HCT116 (cell line): ENCODE measurements at regions not wholly inside any gene's neighbourhood (a gene's known extent, or its start where the extent isn't known, plus 50 kb on each side); places are given as distances from the start of the nearest gene placed in this dataset.

Source experiments
- ATAC-seq: fragments of 200-7000 bp; cut with Tn5 transposase; 2 replicates; pipeline ENCODE4 v1.9.1; 2020; ENCODE audit warnings: mild to moderate bottlenecking, moderate library complexity
- BruUV-seq: library from RNA; stranded (reverse); fragments of 400-500 nt; replicated peaks from 2 replicates; lab custom pipeline; 2021; lab: Mats Ljungman, UMichigan
- CTCF ChIA-PET: fragments of 300-600 bp; sonication (Branson Sonifier 250); formaldehyde crosslinking; loops from one replicate; lab custom pipeline; 2021; ENCODE audit warnings: antibody characterized with exemption; lab: Charles Lee
- POLR2A ChIA-PET: fragments of 300-600, 350-600 bp; sonication (Branson Sonifier 250); formaldehyde crosslinking; loops from one replicate; lab custom pipeline; 2021; ENCODE audit warnings: antibody characterized with exemption; lab: Charles Lee
- RAD21 ChIA-PET, 2 experiments: fragments of 300-600 bp; sonication (Branson Sonifier 250); formaldehyde crosslinking; loops; one replicate each; lab custom pipeline; 2023; ENCODE audit warnings: low total read pairs in 2 of 2; ENCODE audit not compliant: uncharacterized antibody in 2 of 2, unreplicated experiment in 2 of 2, low non-redundant PET in 1 of 2; lab: Charles Lee
- DNase-seq: peaks from one replicate; pipeline ENCODE4 v3.0.0-alpha.2; 2010; ENCODE audit warnings: low read depth, low spot score
- H2AFZ ChIP-seq: fragments of 200-600 bp; shearing (Covaris generic), sonication (generic); 2 replicates; pipeline ENCODE4 v1.6.1; 2017; ENCODE audit warnings: low read depth, mixed run types, mixed read lengths, antibody characterized with exemption, low read length; ENCODE audit not compliant: poor library complexity, severe bottlenecking
- H3K27ac ChIP-seq: 2 replicates; pipeline ENCODE4 v1.5.1; 2012; ENCODE audit warnings: low read depth, low read length
- H3K27me3 ChIP-seq: fragments of 200-600 bp; sonication (generic); 2 replicates; pipeline ENCODE4 v1.6.1; 2016; ENCODE audit warnings: mixed run types, low read length, mixed read lengths; ENCODE audit not compliant: insufficient read depth
- H3K36me3 ChIP-seq, 2 experiments: fragments of 200-500 bp in 1 of 2; fragments of 200-600 bp in 1 of 2; sonication (Bioruptor generic) in 1 of 2; sonication (generic) in 1 of 2; 2 replicates each; pipeline versions ENCODE4 v1.5.1 to v1.6.1; 2014 to 2016; ENCODE audit warnings: low read length in 2 of 2, inconsistent platforms in 1 of 2, mixed read lengths in 1 of 2, mixed run types in 1 of 2; ENCODE audit not compliant: insufficient read depth in 2 of 2, control insufficient read depth in 1 of 2
- H3K4me1 ChIP-seq, 2 experiments: fragments of 200-600 bp in 1 of 2; sonication (generic) in 1 of 2; 2 replicates each; pipeline versions ENCODE4 v1.5.1 to v1.6.1; 2012 to 2017; ENCODE audit warnings: low read length in 2 of 2, inconsistent platforms in 1 of 2, mild to moderate bottlenecking in 1 of 2, mixed read lengths in 1 of 2, mixed run types in 1 of 2, moderate library complexity in 1 of 2; ENCODE audit not compliant: insufficient read depth in 2 of 2, control insufficient read depth in 1 of 2
- H3K4me2 ChIP-seq: fragments of 200-600 bp; sonication (generic); 2 replicates; pipeline ENCODE4 v1.6.1; 2017; ENCODE audit warnings: mixed run types, low read length, mixed read lengths
- H3K4me3 ChIP-seq, 2 experiments: fragments of 200-600 bp in 1 of 2; sonication (generic) in 1 of 2; replicated peaks in 1 of 2; 2 replicates each; pipeline ENCODE4 v1.5.1; 2011 to 2016; ENCODE audit warnings: low read length in 2 of 2, control low read depth in 1 of 2, low read depth in 1 of 2, mild to moderate bottlenecking in 1 of 2, mixed read lengths in 1 of 2, mixed run types in 1 of 2
- H3K79me2 ChIP-seq: fragments of 200-600 bp; sonication (generic); 2 replicates; pipeline ENCODE4 v1.6.1; 2017; ENCODE audit warnings: mild to moderate bottlenecking, mixed run types, low read length, moderate library complexity, mixed read lengths; ENCODE audit not compliant: insufficient read depth
- H3K9ac ChIP-seq: fragments of 200-600 bp; sonication (generic); 2 replicates; pipeline ENCODE4 v1.6.1; 2016; ENCODE audit warnings: low read length, mixed read lengths
- H3K9me2 ChIP-seq: fragments of 200-600 bp; sonication (generic), shearing (Covaris generic); 2 replicates; pipeline ENCODE4 v1.6.1; 2017; ENCODE audit warnings: mixed run types, mild to moderate bottlenecking, moderate library complexity; ENCODE audit not compliant: insufficient read depth
- H3K9me3 ChIP-seq, 2 experiments: fragments of 200-500 bp in 1 of 2; fragments of 200-600 bp in 1 of 2; sonication (Bioruptor generic) in 1 of 2; sonication (generic) in 1 of 2; 2 replicates each; pipeline ENCODE4 v1.6.1; 2014 to 2017; ENCODE audit warnings: low read length in 2 of 2, mixed read lengths in 2 of 2, inconsistent platforms in 1 of 2, low read depth in 1 of 2, mild to moderate bottlenecking in 1 of 2, mixed run types in 1 of 2, moderate library complexity in 1 of 2; ENCODE audit not compliant: control insufficient read depth in 1 of 2, insufficient read depth in 1 of 2
- H4K20me1 ChIP-seq: fragments of 200-600 bp; sonication (generic), shearing (Covaris generic); 2 replicates; pipeline ENCODE4 v1.6.1; 2017; ENCODE audit warnings: mixed run types, mild to moderate bottlenecking, moderate library complexity; ENCODE audit not compliant: insufficient read depth
- CBX3 ChIP-seq: IDR thresholded peaks from 2 replicates; pipeline ENCODE4 v1.6.1; 2012; ENCODE audit warnings: low read depth
- CEBPB ChIP-seq: IDR thresholded peaks from 2 replicates; pipeline ENCODE4 v1.6.1; 2012; ENCODE audit warnings: low read depth
- EGR1 ChIP-seq: IDR thresholded peaks from 2 replicates; pipeline ENCODE4 v1.6.1; 2012; ENCODE audit warnings: low read depth
- ELF1 ChIP-seq: IDR thresholded peaks from 2 replicates; pipeline ENCODE4 v1.6.1; 2012; ENCODE audit warnings: low read depth, borderline replicate concordance
- EZH2 ChIP-seq: fragments of 200-600 bp; sonication (generic); IDR thresholded peaks from 2 replicates; pipeline ENCODE4 v1.6.1; 2017; ENCODE audit warnings: antibody characterized with exemption, mixed run types
- EZH2phosphoT487 ChIP-seq: fragments of 200-600 bp; IDR thresholded peaks from 2 replicates; pipeline ENCODE4 v1.6.1; 2018; ENCODE audit warnings: antibody characterized with exemption, borderline replicate concordance
- FOSL1 ChIP-seq: IDR thresholded peaks from 2 replicates; pipeline ENCODE4 v1.6.1; 2012; ENCODE audit warnings: low read depth
- POLR2A ChIP-seq: IDR thresholded peaks from 2 replicates; pipeline ENCODE4 v1.7.0; 2011; ENCODE audit warnings: borderline replicate concordance; ENCODE audit not compliant: insufficient read depth, insufficient read length; ENCODE audit errors: extremely low read depth
- POLR2AphosphoS5 ChIP-seq: IDR thresholded peaks from 2 replicates; pipeline ENCODE4 v1.6.1; 2011; ENCODE audit warnings: mild to moderate bottlenecking, low read depth, low read length, moderate library complexity
- RAD21 ChIP-seq: IDR thresholded peaks from 2 replicates; pipeline ENCODE4 v1.6.1; 2012; ENCODE audit warnings: low read depth, mild to moderate bottlenecking
- SIN3A ChIP-seq: IDR thresholded peaks from 2 replicates; pipeline ENCODE4 v1.6.1; 2012; ENCODE audit warnings: low read depth
- SP1 ChIP-seq: IDR thresholded peaks from 2 replicates; pipeline ENCODE4 v1.6.1; 2012; ENCODE audit warnings: low read depth
- SRF ChIP-seq: IDR thresholded peaks from 2 replicates; pipeline ENCODE4 v1.6.1; 2012; ENCODE audit warnings: low read depth
- TCF7L2 ChIP-seq: IDR thresholded peaks from 2 replicates; pipeline ENCODE4 v1.7.0; 2011; ENCODE audit warnings: borderline replicate concordance, inconsistent platforms; ENCODE audit not compliant: insufficient read depth, insufficient read length; ENCODE audit errors: extremely low read depth
- YY1 ChIP-seq: IDR thresholded peaks from 2 replicates; pipeline ENCODE4 v1.6.1; 2011; ENCODE audit warnings: low read length, low read depth, moderate library complexity, mild to moderate bottlenecking; ENCODE audit not compliant: insufficient replicate concordance; ENCODE audit errors: extremely low read depth
- ZFX ChIP-seq: fragments of 450-650 bp; IDR thresholded peaks from 2 replicates; pipeline ENCODE4 v1.6.1; 2017
- intact Hi-C: fragments of 100-400 bp; cut with micrococcal nuclease; formaldehyde crosslinking; loops from 2 replicates; pipeline ENCODE4 v1.10.0; 2022
- TF ChIP-seq, protein P1 (sequence below): IDR thresholded peaks from 2 replicates; pipeline ENCODE4 v1.6.1; 2011; ENCODE audit warnings: mild to moderate bottlenecking, low read length, moderate library complexity; ENCODE audit not compliant: insufficient replicate concordance; ENCODE audit errors: extremely low read depth

DNA sequence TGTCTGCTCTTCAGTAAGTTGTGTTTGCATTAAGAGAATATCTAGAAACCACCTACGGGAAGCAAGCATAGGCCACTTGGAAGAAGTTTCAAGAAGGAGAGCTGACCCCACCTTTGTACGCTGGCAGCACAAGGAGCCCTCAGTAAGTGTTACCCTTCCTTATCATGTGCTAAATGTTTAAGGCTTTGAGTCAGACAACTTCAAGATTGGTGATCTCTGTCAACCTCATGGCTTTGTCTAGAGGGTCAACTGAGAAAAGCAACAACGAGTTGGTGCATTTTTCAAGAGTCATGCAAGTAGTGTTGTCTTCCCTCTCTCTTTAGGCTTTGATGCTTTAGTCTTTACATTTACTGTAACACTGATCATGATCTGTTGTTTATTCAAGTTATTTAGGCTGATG is 53.2 kb upstream of the SPTLC3 start:
- no peaks in the 10 kb centered on the region for H3K27me3 ChIP-seq
- no peak overlapping the region for H3K27ac ChIP-seq
- no peaks in the 10 kb centered on the region for H4K20me1 ChIP-seq
- intact Hi-C loops, result no loop called here
- no peak for ATAC-seq
- DNase-seq, result no peak
- H3K9me3 ChIP-seq, result no peaks in the 10 kb centered on the region
- no peak overlapping the region for H3K4me2 ChIP-seq
- H3K9ac ChIP-seq, result no peak overlapping the region
- no peaks in the 10 kb centered on the region for H3K79me2 ChIP-seq
- no peaks in the 10 kb centered on the region for H3K9me2 ChIP-seq
- RAD21 ChIA-PET, result no interaction called here
- H3K4me3 ChIP-seq, result no peak overlapping the region
- TF ChIP-seq TCF7L2 (no peak), POLR2A (no peak), EGR1 (no peak), RAD21 (no peak), SRF (no peak), EZH2phosphoT487 (no peak), POLR2AphosphoS5 (no peak), ZFX (no peak), CEBPB (no peak), SP1 (no peak), FOSL1 (no peak), EZH2 (no peak), CBX3 (no peak), ELF1 (no peak), SIN3A (no peak), YY1 (no peak)
- TF ChIP-seq, protein P1, sequence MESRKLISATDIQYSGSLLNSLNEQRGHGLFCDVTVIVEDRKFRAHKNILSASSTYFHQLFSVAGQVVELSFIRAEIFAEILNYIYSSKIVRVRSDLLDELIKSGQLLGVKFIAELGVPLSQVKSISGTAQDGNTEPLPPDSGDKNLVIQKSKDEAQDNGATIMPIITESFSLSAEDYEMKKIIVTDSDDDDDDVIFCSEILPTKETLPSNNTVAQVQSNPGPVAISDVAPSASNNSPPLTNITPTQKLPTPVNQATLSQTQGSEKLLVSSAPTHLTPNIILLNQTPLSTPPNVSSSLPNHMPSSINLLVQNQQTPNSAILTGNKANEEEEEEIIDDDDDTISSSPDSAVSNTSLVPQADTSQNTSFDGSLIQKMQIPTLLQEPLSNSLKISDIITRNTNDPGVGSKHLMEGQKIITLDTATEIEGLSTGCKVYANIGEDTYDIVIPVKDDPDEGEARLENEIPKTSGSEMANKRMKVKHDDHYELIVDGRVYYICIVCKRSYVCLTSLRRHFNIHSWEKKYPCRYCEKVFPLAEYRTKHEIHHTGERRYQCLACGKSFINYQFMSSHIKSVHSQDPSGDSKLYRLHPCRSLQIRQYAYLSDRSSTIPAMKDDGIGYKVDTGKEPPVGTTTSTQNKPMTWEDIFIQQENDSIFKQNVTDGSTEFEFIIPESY, result no peak
- TF ChIP-seq, all 23 proteins: peak for 0
- H3K36me3 ChIP-seq, result no peaks in the 10 kb centered on the region
- no peaks in the 10 kb centered on the region for H3K4me1 ChIP-seq
- ChIA-PET POLR2A (no interaction called here), CTCF (no interaction called here)
- no TSS peak for BruUV-seq
- H2AFZ ChIP-seq, result no peak overlapping the region
